IMR-90 (cell line): ENCODE measurements at regions not wholly inside any gene's neighbourhood (a gene's known extent, or its start where the extent isn't known, plus 50 kb on each side); places are given as distances from the start of the nearest gene placed in this dataset.

ENCODE experiments used
- ATAC-seq: fragments of 200-7000 bp; cut with Tn5 transposase; 2 replicates; pipeline ENCODE4 v1.9.1; 2020; ENCODE audit warnings: low read depth, mild to moderate bottlenecking, moderate library complexity
- BruUV-seq: library from RNA; stranded (reverse); fragments of 400-500 nt; replicated peaks from 2 replicates; lab custom pipeline; 2021; lab: Mats Ljungman, UMichigan
- CTCF ChIA-PET: fragments of 300-600 bp; formaldehyde crosslinking; extraction: SDS; loops from one replicate; lab custom pipeline; 2021; ENCODE audit warnings: antibody characterized with exemption; lab: Yijun Ruan, JAX
- POLR2A ChIA-PET: fragments of 300-600 bp; sonication (Branson Sonifier 250); formaldehyde crosslinking; loops from one replicate; lab custom pipeline; 2022; ENCODE audit warnings: antibody characterized with exemption; ENCODE audit not compliant: unreplicated experiment; lab: Charles Lee
- DNase-seq: peaks from one replicate; pipeline ENCODE4 v3.0.0; 2013
- H2AFZ ChIP-seq: replicated peaks from 2 replicates; pipeline ENCODE3; 2013; ENCODE audit warnings: low read length, mild to moderate bottlenecking; ENCODE audit not compliant: poor library complexity
- H2AK5ac ChIP-seq: 2 replicates; pipeline ENCODE4 v1.6.1; 2013; ENCODE audit warnings: low read depth, low read length, inconsistent platforms
- H2AK9ac ChIP-seq: replicated peaks from 2 replicates; pipeline ENCODE3; 2013; ENCODE audit warnings: mild to moderate bottlenecking, low read depth, low read length, moderate library complexity; ENCODE audit not compliant: poor library complexity
- H2BK120ac ChIP-seq: 2 replicates; pipeline ENCODE4 v1.6.1; 2013; ENCODE audit warnings: low read depth, low read length, inconsistent platforms
- H2BK15ac ChIP-seq: 3 replicates; pipeline ENCODE4 v1.6.1; 2013; ENCODE audit warnings: low read depth, low read length, inconsistent platforms
- H2BK20ac ChIP-seq: 2 replicates; pipeline ENCODE4 v1.6.1; 2013; ENCODE audit warnings: low read depth, mild to moderate bottlenecking, inconsistent platforms, low read length, moderate library complexity
- H2BK5ac ChIP-seq: 2 replicates; pipeline ENCODE4 v1.6.1; 2013; ENCODE audit warnings: mild to moderate bottlenecking, low read depth, low read length, inconsistent platforms; ENCODE audit not compliant: poor library complexity, severe bottlenecking
- H3K14ac ChIP-seq: replicated peaks from 2 replicates; pipeline ENCODE4 v1.6.1; 2013; ENCODE audit warnings: low read depth, low read length, inconsistent platforms
- H3K18ac ChIP-seq: 2 replicates; pipeline ENCODE4 v1.6.1; 2013; ENCODE audit warnings: low read depth, low read length, control low read depth
- H3K23ac ChIP-seq: 2 replicates; pipeline ENCODE4 v1.6.1; 2013; ENCODE audit warnings: low read depth, low read length, inconsistent platforms
- H3K27ac ChIP-seq: 2 replicates; pipeline ENCODE4 v1.5.1; 2013; ENCODE audit warnings: mild to moderate bottlenecking, control low read depth, low read length; ENCODE audit not compliant: insufficient read depth
- H3K27me3 ChIP-seq: 2 replicates; pipeline ENCODE4 v1.6.1; 2013; ENCODE audit warnings: low read length; ENCODE audit not compliant: control insufficient read depth, insufficient read depth
- H3K36me3 ChIP-seq: 2 replicates; pipeline ENCODE4 v1.6.1; 2013; ENCODE audit warnings: low read length, mixed read lengths; ENCODE audit not compliant: control insufficient read depth, insufficient read depth
- H3K4ac ChIP-seq: 2 replicates; pipeline ENCODE4 v1.6.1; 2013; ENCODE audit warnings: low read depth, low read length, inconsistent platforms
- H3K4me1 ChIP-seq: 2 replicates; pipeline ENCODE4 v1.6.1; 2013; ENCODE audit warnings: low read length, mixed read lengths; ENCODE audit not compliant: control insufficient read depth, insufficient read depth
- H3K4me2 ChIP-seq: 2 replicates; pipeline ENCODE4 v1.6.1; 2013; ENCODE audit warnings: low read depth, mild to moderate bottlenecking, control low read depth, low read length, moderate library complexity
- H3K4me3 ChIP-seq: 2 replicates; pipeline ENCODE4 v1.5.1; 2013; ENCODE audit warnings: low read depth, mild to moderate bottlenecking, control low read depth, low read length, moderate library complexity; ENCODE audit not compliant: insufficient read depth
- H3K56ac ChIP-seq: 2 replicates; pipeline ENCODE4 v1.6.1; 2013; ENCODE audit warnings: low read length, inconsistent platforms; ENCODE audit not compliant: insufficient read depth; ENCODE audit errors: extremely low read depth
- H3K79me1 ChIP-seq, 2 experiments: 2 replicates each; pipeline ENCODE4 v1.6.1; 2013; ENCODE audit warnings: low read length in 2 of 2, inconsistent platforms in 1 of 2, low read depth in 1 of 2
- H3K9ac ChIP-seq: 2 replicates; pipeline ENCODE4 v1.6.1; 2013; ENCODE audit warnings: low read depth, low read length, control low read depth
- H3K9me1 ChIP-seq: 2 replicates; pipeline ENCODE4 v1.6.1; 2013; ENCODE audit warnings: low read length, inconsistent platforms; ENCODE audit not compliant: insufficient read depth
- H3K9me3 ChIP-seq: 2 replicates; pipeline ENCODE4 v1.6.1; 2013; ENCODE audit warnings: low read length; ENCODE audit not compliant: control insufficient read depth, insufficient read depth
- H4K20me1 ChIP-seq: 2 replicates; pipeline ENCODE4 v1.6.1; 2013; ENCODE audit warnings: low read length, inconsistent platforms; ENCODE audit not compliant: insufficient read depth
- H4K5ac ChIP-seq: 2 replicates; pipeline ENCODE4 v1.6.1; 2013; ENCODE audit warnings: mild to moderate bottlenecking, low read depth, low read length, control low read depth
- H4K8ac ChIP-seq, 2 experiments: 2 replicates each; pipeline ENCODE4 v1.6.1; 2013; ENCODE audit warnings: low read depth in 2 of 2, low read length in 2 of 2, control low read depth in 1 of 2, inconsistent platforms in 1 of 2
- H4K91ac ChIP-seq: 2 replicates; pipeline ENCODE4 v1.6.1; 2013; ENCODE audit warnings: low read depth, low read length, inconsistent platforms; ENCODE audit not compliant: insufficient read depth
- CEBPB ChIP-seq: IDR thresholded peaks from 2 replicates; pipeline ENCODE4 v1.6.1; 2012; ENCODE audit warnings: low read depth, low read length, improper control_type of control experiment
- MXI1 ChIP-seq: IDR thresholded peaks from 2 replicates; pipeline ENCODE4 v1.6.1; 2012; ENCODE audit warnings: low read depth, mild to moderate bottlenecking, low read length, moderate library complexity, borderline replicate concordance
- RCOR1 ChIP-seq: IDR thresholded peaks from 2 replicates; pipeline ENCODE4 v1.6.1; 2012; ENCODE audit warnings: mild to moderate bottlenecking, low read length, improper control_type of control experiment; ENCODE audit not compliant: insufficient replicate concordance
- WGBS, 2 experiments: methylation state at CpG; one replicate each; pipeline versions ENCODE4 v1.1.5 to v1.1.7; 2013; ENCODE audit warnings: missing lambda C conversion rate in 2 of 2; ENCODE audit not compliant: insufficient read length in 1 of 2; ENCODE audit errors: extremely low coverage in 2 of 2; 5-methylcytosine and 5-hydroxymethylcytosine counted together
- dilution Hi-C: fragments of 300-500 bp; cut with HindIII; formaldehyde crosslinking; loops from one replicate; pipeline ENCODE4 v1.14.3; 2018; ENCODE audit warnings: low sequenced_read_pairs; ENCODE audit not compliant: unreplicated experiment
- in situ Hi-C: fragments of 300-500 bp; cut with MboI; formaldehyde crosslinking; loops from 3 replicates; pipeline ENCODE4 v1.14.3; 2019; ENCODE audit warnings: low sequenced_read_pairs, inconsistent platforms, mixed read lengths
- intact Hi-C: fragments of 100-400 bp; cut with micrococcal nuclease; formaldehyde crosslinking; loops from 2 replicates; pipeline ENCODE4 v1.10.0; 2022

GRCh38 chr4:147219145-147219544 lies 261.8 kb upstream of the EDNRA start:
- TF ChIP-seq MXI1 (no peak), CEBPB (no peak), RCOR1 (no peak)
- CTCF ChIA-PET, result no interaction called here
- no peak overlapping the region for H4K5ac ChIP-seq

More at GRCh38 chr4:147219145-147219544, 261.8 kb upstream of the EDNRA start:
- Histone ChIP-seq H3K23ac (no peak overlapping the region), H2BK120ac (no peak overlapping the region), H3K18ac (no peak overlapping the region), H3K9ac (no peak overlapping the region), H3K4me3 (no peak overlapping the region), H3K79me1 (no peaks in the 10 kb centered on the region), H3K36me3 (no peaks in the 10 kb centered on the region), H3K4ac (no peak overlapping the region), H4K20me1 (no peaks in the 10 kb centered on the region), H3K4me1 (no peaks in the 10 kb centered on the region), H3K4me2 (no peak overlapping the region), H2AK5ac (no peak overlapping the region), H3K9me1 (0 out of 2 replicates have a peak, but pooled peaks cover 3% of the 10 kb centered on the region), H3K14ac (no peak overlapping the region), H4K8ac (no peak overlapping the region), H3K9me3 (no peaks in the 10 kb centered on the region), H3K27ac (no peak overlapping the region), H4K91ac (no peak overlapping the region), H2AFZ (no peak overlapping the region), H3K27me3 (no peaks in the 10 kb centered on the region), H2AK9ac (no peak overlapping the region), H2BK20ac (no peak overlapping the region), H3K56ac (no peak overlapping the region), H2BK5ac (no peak overlapping the region), H2BK15ac (no peak overlapping the region)
- POLR2A ChIA-PET, result no interaction called here
- no CpG with 5 or more reads among the region's 2 CpGs for WGBS, 2 experiments
- dilution Hi-C loops, result no loop called here
- in situ Hi-C loops, result no loop called here
- DNase-seq (no peak), ATAC-seq (no peak)
- intact Hi-C loops, result no loop called here
- BruUV-seq, result no TSS peak
